GM12874 (cell line): ENCODE measurements at regions not wholly inside any gene's neighbourhood (a gene's known extent, or its start where the extent isn't known, plus 50 kb on each side); places are given as distances from the start of the nearest gene placed in this dataset.

ENCODE experiments used
- CTCF ChIP-seq: IDR thresholded peaks from 2 replicates; pipeline ENCODE4 v1.5.1; 2011; ENCODE audit warnings: low read depth, mild to moderate bottlenecking, control low read depth, low read length, moderate library complexity; ENCODE audit not compliant: insufficient read depth

- no peak for TF ChIP-seq CTCF
Measured at GRCh38 chr5:98130261-98131035, 643.0 kb upstream of the RGMB start.

GRCh38 chr5:98144116-98144515 is 629.3 kb upstream of the RGMB start:
- TF ChIP-seq CTCF, result no peak

DNA sequence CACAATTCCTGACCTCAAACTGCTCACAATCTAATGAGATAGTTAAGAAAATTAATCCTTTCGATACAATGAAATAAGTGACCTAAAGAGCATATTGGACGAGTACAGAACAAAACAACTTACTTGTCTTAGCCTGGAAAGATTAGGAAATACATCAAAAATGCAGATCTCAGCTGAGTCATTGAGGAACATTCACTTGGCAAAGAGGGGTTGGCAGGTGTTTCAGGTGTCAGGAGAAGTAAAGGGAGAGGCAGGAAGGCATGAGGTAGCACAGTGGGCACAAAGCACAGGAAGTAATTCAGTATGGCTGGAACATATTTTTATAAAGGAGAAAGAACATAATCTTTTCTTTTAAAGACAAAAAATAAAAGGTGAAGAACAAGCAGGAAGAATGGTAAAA is 628.8 kb upstream of the RGMB start:
- no peak for TF ChIP-seq CTCF

- TF ChIP-seq CTCF, result no peak
Measured at GRCh38 chr5:98157368-98157767, 616.1 kb upstream of the RGMB start.

DNA sequence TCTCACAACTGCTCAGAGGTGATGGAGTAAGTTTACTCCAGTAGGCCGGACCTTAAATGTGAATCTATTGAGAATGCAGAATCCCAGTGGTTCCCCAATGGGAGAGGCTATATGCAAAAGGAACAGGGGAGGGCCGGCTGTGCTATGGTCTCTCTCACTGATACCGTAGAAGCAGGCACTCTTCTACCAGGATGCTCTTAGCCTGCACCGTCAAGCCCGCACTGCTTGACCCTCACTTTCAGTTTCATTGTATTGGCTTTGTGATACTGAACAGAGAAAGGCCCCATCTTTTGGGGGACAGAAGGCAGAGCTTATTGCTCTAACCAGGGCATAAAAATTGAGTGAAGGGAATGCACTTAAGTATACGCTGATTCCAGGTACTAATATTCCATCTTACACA is 615.0 kb upstream of the RGMB start:
- TF ChIP-seq CTCF, result no peak

GRCh38 chr5:98163796-98164493 is 609.5 kb upstream of the RGMB start:
- TF ChIP-seq CTCF, result no peak

DNA sequence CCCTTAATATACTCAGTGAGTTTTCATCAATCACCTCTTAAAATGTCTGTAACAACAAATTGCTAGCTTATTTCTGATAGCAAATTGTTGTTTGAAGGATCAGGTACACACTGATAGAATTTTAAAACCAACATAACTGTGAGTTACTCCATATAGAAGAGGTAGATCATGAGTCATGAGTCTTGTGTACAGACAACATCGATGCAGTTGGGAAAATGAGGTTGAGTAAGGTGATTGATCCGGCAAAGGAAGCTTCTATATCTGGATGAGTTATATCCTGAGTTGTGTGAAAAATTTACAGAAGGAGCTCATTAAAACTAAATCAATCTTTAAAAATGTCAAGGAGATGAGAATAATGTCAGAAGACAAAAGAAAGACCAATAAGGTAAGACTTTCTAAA is 604.6 kb upstream of the RGMB start:
- TF ChIP-seq CTCF, result no peak
